SK-N-SH (cell line): ENCODE measurements at regions not wholly inside any gene's neighbourhood (a gene's known extent, or its start where the extent isn't known, plus 50 kb on each side); places are given as distances from the start of the nearest gene placed in this dataset.

Source experiments
- CTCF ChIA-PET: fragments of 300-600, 350-600 bp; formaldehyde crosslinking; extraction: SDS; loops from one replicate; lab custom pipeline; 2021; lab: Yijun Ruan, JAX
- POLR2A ChIA-PET: fragments of 350-600 bp; sonication (Branson Sonifier 250); formaldehyde crosslinking; extraction: SDS; loops from one replicate; lab custom pipeline; 2020; ENCODE audit warnings: antibody characterized with exemption, inconsistent platforms; lab: Yijun Ruan, JAX
- DNase-seq: peaks from one replicate; pipeline ENCODE4 v3.0.0; 2012
- H2AFZ ChIP-seq: fragments of 200-600 bp; sonication (generic); 2 replicates; pipeline ENCODE4 v1.8.1; 2016; ENCODE audit warnings: antibody characterized with exemption, mild to moderate bottlenecking, low read depth
- H3F3A ChIP-seq: fragments of 200-600 bp; sonication (generic); replicated peaks from 2 replicates; pipeline ENCODE3; 2016; ENCODE audit warnings: antibody characterized with exemption, mild to moderate bottlenecking; ENCODE audit not compliant: insufficient read depth
- H3K27ac ChIP-seq, 2 experiments: fragments of 200-500 bp in 1 of 2; fragments of 200-600 bp in 1 of 2; sonication (Bioruptor generic) in 1 of 2; sonication (generic), shearing (Covaris generic) in 1 of 2; 2 replicates each; pipeline versions ENCODE4 v1.5.1 to v1.6.1; 2014 to 2016; ENCODE audit warnings: low read depth in 2 of 2, inconsistent platforms in 1 of 2, low read length in 1 of 2, mild to moderate bottlenecking in 1 of 2, mixed read lengths in 1 of 2
- H3K27me3 ChIP-seq: fragments of 200-600 bp; sonication (generic), shearing (Covaris generic); 2 replicates; pipeline ENCODE4 v1.6.1; 2016; ENCODE audit warnings: mixed run types; ENCODE audit not compliant: insufficient read depth
- H3K36me3 ChIP-seq, 2 experiments: fragments of 200-500 bp in 1 of 2; fragments of 200-600 bp in 1 of 2; sonication (Bioruptor generic) in 1 of 2; sonication (generic) in 1 of 2; replicated peaks in 1 of 2; 2 replicates each; pipeline versions ENCODE3 to v1.5.1; 2014 to 2016; ENCODE audit warnings: low read length in 1 of 2, mild to moderate bottlenecking in 1 of 2; ENCODE audit not compliant: insufficient read depth in 2 of 2, control insufficient read depth in 1 of 2
- H3K4me1 ChIP-seq, 2 experiments: fragments of 200-500 bp in 1 of 2; fragments of 200-600 bp in 1 of 2; sonication (Bioruptor generic) in 1 of 2; sonication (generic), shearing (Covaris generic) in 1 of 2; 2 replicates each; pipeline versions ENCODE4 v1.5.1 to v1.6.1; 2014 to 2016; ENCODE audit warnings: low read depth in 1 of 2, low read length in 1 of 2, mixed run types in 1 of 2; ENCODE audit not compliant: insufficient read depth in 2 of 2, control insufficient read depth in 1 of 2
- H3K4me2 ChIP-seq: fragments of 200-600 bp; sonication (generic), shearing (Covaris generic); 2 replicates; pipeline ENCODE4 v1.6.1; 2017; ENCODE audit warnings: mixed run types
- H3K4me3 ChIP-seq, 2 experiments: fragments of 200-500 bp in 1 of 2; fragments of 200-600 bp in 1 of 2; sonication (Bioruptor generic) in 1 of 2; sonication (generic), shearing (Covaris generic) in 1 of 2; 2 replicates each; pipeline versions ENCODE4 v1.5.1 to v1.8.1; 2014 to 2016; ENCODE audit warnings: low read depth in 2 of 2, inconsistent platforms in 1 of 2, low read length in 1 of 2, mild to moderate bottlenecking in 1 of 2, mixed read lengths in 1 of 2, moderate library complexity in 1 of 2
- H3K79me2 ChIP-seq: fragments of 200-600 bp; sonication (generic); 2 replicates; pipeline ENCODE4 v1.8.1; 2017; ENCODE audit warnings: mild to moderate bottlenecking; ENCODE audit not compliant: insufficient read depth
- H3K9ac ChIP-seq: fragments of 200-600 bp; sonication (generic); 2 replicates; pipeline ENCODE4 v1.6.1; 2017; ENCODE audit warnings: mixed run types
- H3K9me2 ChIP-seq: fragments of 200-600 bp; sonication (generic); 2 replicates; pipeline ENCODE4 v1.6.1; 2017; ENCODE audit warnings: mixed run types
- H3K9me3 ChIP-seq: fragments of 200-600 bp; sonication (generic); 2 replicates; pipeline ENCODE4 v1.6.1; 2017; ENCODE audit warnings: mixed run types, mild to moderate bottlenecking, moderate library complexity
- H4K20me1 ChIP-seq: fragments of 200-600 bp; sonication (generic); 2 replicates; pipeline ENCODE4 v1.6.1; 2017; ENCODE audit warnings: mild to moderate bottlenecking, mixed run types; ENCODE audit not compliant: insufficient read depth
- CHD2 ChIP-seq: fragments of 150-350 bp; IDR thresholded peaks from 2 replicates; pipeline ENCODE4 v1.6.1; 2018; ENCODE audit warnings: low read length; ENCODE audit not compliant: partially characterized antibody
- CTCF ChIP-seq: fragments of 200-600 bp; sonication (generic); IDR thresholded peaks from 2 replicates; pipeline ENCODE4 v1.6.1; 2017; ENCODE audit warnings: antibody characterized with exemption, mild to moderate bottlenecking, moderate library complexity
- EP300 ChIP-seq, 2 experiments: IDR thresholded peaks; 2 replicates each; pipeline versions ENCODE4 v1.4.0 to v1.6.1; 2012; ENCODE audit warnings: borderline replicate concordance in 1 of 2, low read depth in 1 of 2, low read length in 1 of 2
- FOXM1 ChIP-seq: IDR thresholded peaks from 2 replicates; pipeline ENCODE4 v1.4.0; 2012; ENCODE audit warnings: low read depth, mild to moderate bottlenecking
- GATA2 ChIP-seq: sonication (generic); formaldehyde crosslinking; IDR thresholded peaks from 2 replicates; pipeline ENCODE4 v1.5.0; 2020; ENCODE audit warnings: mild to moderate bottlenecking, missing genetic modification reagents
- IRF3 ChIP-seq: fragments of 150-350 bp; IDR thresholded peaks from 2 replicates; pipeline ENCODE4 v1.6.1; 2016; ENCODE audit warnings: mild to moderate bottlenecking, low read depth, low read length
- MAX ChIP-seq: IDR thresholded peaks from 2 replicates; pipeline ENCODE4 v1.4.0; 2012; ENCODE audit warnings: low read depth
- MEF2A ChIP-seq: IDR thresholded peaks from 2 replicates; pipeline ENCODE4 v1.4.0; 2012; ENCODE audit warnings: low read depth, borderline replicate concordance
- MXI1 ChIP-seq: IDR thresholded peaks from 2 replicates; pipeline ENCODE4 v1.6.1; 2012; ENCODE audit warnings: mild to moderate bottlenecking, low read depth, low read length, improper control_type of control experiment
- NRF1 ChIP-seq: IDR thresholded peaks from 2 replicates; pipeline ENCODE4 v1.6.1; 2012; ENCODE audit warnings: low read depth, mild to moderate bottlenecking, low read length
- PBX3 ChIP-seq: IDR thresholded peaks from 2 replicates; pipeline ENCODE4; 2012
- POLR2AphosphoS5 ChIP-seq: IDR thresholded peaks from 2 replicates; pipeline ENCODE4 v1.6.1; 2012; ENCODE audit warnings: low read depth, low read length
- RAD21 ChIP-seq: IDR thresholded peaks from 2 replicates; pipeline ENCODE4 v1.6.1; 2012; ENCODE audit warnings: mild to moderate bottlenecking, low read length
- RCOR1 ChIP-seq: fragments of 150-350 bp; IDR thresholded peaks from 2 replicates; pipeline ENCODE4 v1.6.1; 2017; ENCODE audit warnings: antibody characterized with exemption, low read length
- RXRA ChIP-seq: IDR thresholded peaks from 2 replicates; pipeline ENCODE4 v1.4.0; 2012; ENCODE audit warnings: low read depth, mild to moderate bottlenecking, borderline replicate concordance
- SIN3A ChIP-seq: IDR thresholded peaks from 2 replicates; pipeline ENCODE4 v1.6.1; 2012; ENCODE audit warnings: low read depth, mild to moderate bottlenecking, low read length, moderate library complexity, borderline replicate concordance
- TCF12 ChIP-seq: IDR thresholded peaks from 2 replicates; pipeline ENCODE4 v1.4.0; 2012
- USF1 ChIP-seq: IDR thresholded peaks from 2 replicates; pipeline ENCODE4 v1.4.0; 2012; ENCODE audit warnings: low read depth, borderline replicate concordance
- USF2 ChIP-seq: fragments of 150-350 bp; IDR thresholded peaks from 2 replicates; pipeline ENCODE4 v1.6.1; 2017; ENCODE audit warnings: antibody characterized with exemption, low read length, low read depth, borderline replicate concordance

GRCh38 chr1:189962181-189962580, 515.5 kb downstream of the BRINP3 start:
- H3K4me2 ChIP-seq = no peak overlapping the region

More at GRCh38 chr1:189962181-189962580, 515.5 kb downstream of the BRINP3 start:
- Histone ChIP-seq H4K20me1 (no peaks in the 10 kb centered on the region), H3K9me3 (no peaks in the 10 kb centered on the region), H3K27ac (no peak overlapping the region), H3F3A (no peaks in the 10 kb centered on the region), H3K79me2 (no peaks in the 10 kb centered on the region), H3K9me2 (no peaks in the 10 kb centered on the region), H3K4me1 (no peaks in the 10 kb centered on the region; a peak in 1 of 4 replicates), H3K9ac (no peak overlapping the region), H3K27me3 (no peaks in the 10 kb centered on the region), H3K4me3 (no peak overlapping the region), H2AFZ (no peak overlapping the region), H3K36me3 (no peaks in the 10 kb centered on the region)
- TF ChIP-seq EP300 (IDR thresholded peaks at IDR 0.05; ENCODE audit: borderline replicate concordance in 1 of 2, low read depth in 1 of 2, low read length in 1 of 2) (no peak), MXI1 (no peak), RCOR1 (no peak), CTCF (no peak), CHD2 (no peak), MEF2A (no peak), USF1 (no peak), MAX (no peak), NRF1 (no peak), PBX3 (no peak), SIN3A (no peak), RAD21 (no peak), GATA2 (CRISPR knock-in tag) (no peak), POLR2AphosphoS5 (no peak), IRF3 (no peak), RXRA (no peak), USF2 (no peak), FOXM1 (no peak), TCF12 (no peak)
- POLR2A ChIA-PET = no interaction called here
- DNase-seq = no peak
- CTCF ChIA-PET = no interaction called here
